ENCODE measurements at regions not wholly inside any gene's neighbourhood (a gene's known extent, or its start where the extent isn't known, plus 50 kb on each side); places are given as distances from the start of the nearest gene placed in this dataset.
A peak's percentile ranks its signal among the peaks of the same experiment; 100 is the strongest.

- Histone ChIP-seq H3K27me3 (ENCODE audit: control insufficient read depth, insufficient read depth, low read length) (no peaks in the 10 kb centered on the region), H3K36me3 (ENCODE audit: control insufficient read depth, insufficient read depth, low read length) (no peaks in the 10 kb centered on the region), H3K4me3 (ENCODE audit: low read depth, low read length) (no peak overlapping the region)
- ChIA-PET POLR2A (no interaction called here), CTCF (no interaction called here)
- TF ChIP-seq, protein P1, sequence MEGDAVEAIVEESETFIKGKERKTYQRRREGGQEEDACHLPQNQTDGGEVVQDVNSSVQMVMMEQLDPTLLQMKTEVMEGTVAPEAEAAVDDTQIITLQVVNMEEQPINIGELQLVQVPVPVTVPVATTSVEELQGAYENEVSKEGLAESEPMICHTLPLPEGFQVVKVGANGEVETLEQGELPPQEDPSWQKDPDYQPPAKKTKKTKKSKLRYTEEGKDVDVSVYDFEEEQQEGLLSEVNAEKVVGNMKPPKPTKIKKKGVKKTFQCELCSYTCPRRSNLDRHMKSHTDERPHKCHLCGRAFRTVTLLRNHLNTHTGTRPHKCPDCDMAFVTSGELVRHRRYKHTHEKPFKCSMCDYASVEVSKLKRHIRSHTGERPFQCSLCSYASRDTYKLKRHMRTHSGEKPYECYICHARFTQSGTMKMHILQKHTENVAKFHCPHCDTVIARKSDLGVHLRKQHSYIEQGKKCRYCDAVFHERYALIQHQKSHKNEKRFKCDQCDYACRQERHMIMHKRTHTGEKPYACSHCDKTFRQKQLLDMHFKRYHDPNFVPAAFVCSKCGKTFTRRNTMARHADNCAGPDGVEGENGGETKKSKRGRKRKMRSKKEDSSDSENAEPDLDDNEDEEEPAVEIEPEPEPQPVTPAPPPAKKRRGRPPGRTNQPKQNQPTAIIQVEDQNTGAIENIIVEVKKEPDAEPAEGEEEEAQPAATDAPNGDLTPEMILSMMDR (IDR thresholded peaks at IDR 0.05; ENCODE audit: insufficient read depth, low read depth, low read length): no peak
- DNase-seq (ENCODE audit: low read depth): no peak
These were observed 103.6 kb downstream of the VIP start for GRCh38 chr6:152854086-152854795.

- CTCF ChIA-PET: interaction anchor here (2.3 kb wide), 1 partner anchor 90 kb away, joined by 7 read pairs; no protein-coding TSS in a partner anchor
- H3K27me3 ChIP-seq (ENCODE audit: control insufficient read depth, insufficient read depth, low read length): no peaks in the 10 kb centered on the region
- H3K4me3 ChIP-seq (ENCODE audit: low read depth, low read length): no peak overlapping the region
- POLR2A ChIA-PET: no interaction called here
- H3K36me3 ChIP-seq (ENCODE audit: control insufficient read depth, insufficient read depth, low read length): no peaks in the 10 kb centered on the region
- DNase-seq (ENCODE audit: low read depth): no peak
- TF ChIP-seq, protein P1 (IDR thresholded peaks at IDR 0.05; ENCODE audit: insufficient read depth, low read depth, low read length): no peak
These were observed 107.5 kb downstream of the VIP start for GRCh38 chr6:152858141-152858540.

DNA sequence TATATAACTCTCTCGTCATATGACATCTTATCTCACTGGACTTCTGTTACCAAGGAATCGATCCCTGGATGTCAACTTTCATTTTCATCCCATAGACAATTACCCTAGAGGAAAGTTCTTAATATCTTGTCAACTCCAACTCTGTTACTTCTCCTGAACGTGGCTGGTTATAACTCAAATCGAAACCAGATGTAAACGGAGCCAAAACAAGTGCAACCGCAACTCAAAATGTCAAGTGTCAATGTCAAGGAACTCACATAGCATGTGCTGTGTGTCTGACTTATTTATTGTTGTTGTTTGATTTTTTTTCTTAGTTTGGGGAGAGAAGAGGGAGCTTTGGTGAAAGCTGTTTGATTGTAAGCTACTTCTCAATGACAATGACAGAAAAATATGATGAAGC is 108.6 kb downstream of the VIP start:
- TF ChIP-seq, protein P1 (IDR thresholded peaks at IDR 0.05; ENCODE audit: insufficient read depth, low read depth, low read length): no peak
- Histone ChIP-seq H3K27me3 (ENCODE audit: control insufficient read depth, insufficient read depth, low read length) (no peaks in the 10 kb centered on the region), H3K36me3 (ENCODE audit: control insufficient read depth, insufficient read depth, low read length) (no peaks in the 10 kb centered on the region), H3K4me3 (ENCODE audit: low read depth, low read length) (no peak overlapping the region)
- ChIA-PET POLR2A (no interaction called here), CTCF (interaction anchor here (0.6 to 2.3 kb wide), 3 partner anchors 39 to 89 kb away, joined by 3 to 7 read pairs (median 3); no protein-coding TSS in a partner anchor)
- no peak for DNase-seq (ENCODE audit: low read depth)

- TF ChIP-seq, protein P1 (IDR thresholded peaks at IDR 0.05; ENCODE audit: insufficient read depth, low read depth, low read length): peak; percentile 66
- no peaks in the 10 kb centered on the region for H3K36me3 ChIP-seq (ENCODE audit: control insufficient read depth, insufficient read depth, low read length)
- ChIA-PET CTCF (interaction anchor here (0.5 to 4.4 kb wide), 10 partner anchors 15 to 163 kb away, joined by 3 to 27 read pairs (median 5); no protein-coding TSS in a partner anchor), POLR2A (no interaction called here)
- no peak overlapping the region for H3K4me3 ChIP-seq (ENCODE audit: low read depth, low read length)
- H3K27me3 ChIP-seq (ENCODE audit: control insufficient read depth, insufficient read depth, low read length): no peaks in the 10 kb centered on the region
- DNase-seq (ENCODE audit: low read depth): peak; percentile 20
These were observed 113.2 kb downstream of the VIP start for GRCh38 chr6:152863618-152864326.

DNA sequence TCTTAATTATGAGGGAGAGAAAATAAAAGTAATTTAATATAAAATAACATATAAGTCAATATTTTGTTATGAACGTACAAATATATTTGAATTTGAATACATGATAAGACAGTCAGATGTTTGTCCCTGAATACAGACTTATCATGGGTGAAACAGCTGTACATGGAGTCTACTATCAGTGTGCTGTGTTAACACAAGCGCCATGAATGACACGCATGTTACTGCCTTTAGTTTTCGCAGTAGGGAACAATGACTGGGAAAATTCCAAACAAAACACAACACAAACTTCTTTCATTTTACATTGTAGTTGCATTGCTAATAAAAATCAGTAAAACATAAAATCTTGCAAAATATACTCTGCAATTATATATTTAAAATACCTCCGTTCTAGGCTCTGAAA is 108.6 kb downstream of the FBXO5 start:
- H3K36me3 ChIP-seq (ENCODE audit: control insufficient read depth, insufficient read depth, low read length): no peaks in the 10 kb centered on the region
- ChIA-PET CTCF (no interaction called here), POLR2A (no interaction called here)
- no peak overlapping the region for H3K4me3 ChIP-seq (ENCODE audit: low read depth, low read length)
- no peak for DNase-seq (ENCODE audit: low read depth)
- H3K27me3 ChIP-seq (ENCODE audit: control insufficient read depth, insufficient read depth, low read length): no peaks in the 10 kb centered on the region
- TF ChIP-seq, protein P1 (IDR thresholded peaks at IDR 0.05; ENCODE audit: insufficient read depth, low read depth, low read length): no peak
